Activated naive CD8-positive, alpha-beta T cell (primary cell): ENCODE measurements at regions not wholly inside any gene's neighbourhood (a gene's known extent, or its start where the extent isn't known, plus 50 kb on each side); places are given as distances from the start of the nearest gene placed in this dataset.

ENCODE experiments used
- H3K27ac Mint-ChIP-seq: one replicate; pipeline ENCODE4 v1.8.0; 2021; ENCODE audit warnings: mixed read lengths
- H3K27me3 Mint-ChIP-seq: one replicate; pipeline ENCODE4 v1.8.0; 2021; ENCODE audit warnings: mixed read lengths
- H3K36me3 Mint-ChIP-seq: one replicate; pipeline ENCODE4 v1.8.0; 2021; ENCODE audit warnings: mixed read lengths
- H3K4me1 Mint-ChIP-seq: one replicate; pipeline ENCODE4 v1.8.0; 2021; ENCODE audit warnings: low read depth, mixed read lengths
- H3K4me3 Mint-ChIP-seq: one replicate; pipeline ENCODE4 v1.8.0; 2021; ENCODE audit warnings: mild to moderate bottlenecking, mixed read lengths
- H3K9me3 Mint-ChIP-seq: one replicate; pipeline ENCODE4 v1.8.0; 2021; ENCODE audit warnings: low read depth, mixed read lengths

- Mint-ChIP-seq H3K27ac (no peak overlapping the region), H3K9me3 (no peaks in the 10 kb centered on the region), H3K4me1 (no peaks in the 10 kb centered on the region), H3K27me3 (peaks cover 5% of the 10 kb centered on the region), H3K36me3 (peaks cover 2% of the 10 kb centered on the region), H3K4me3 (no peak overlapping the region)
Observed at GRCh38 chr14:62097824-62098223, 335.6 kb downstream of the SNAPC1 start.

GRCh38 chr14:62098357-62098756 lies 336.1 kb downstream of the SNAPC1 start:
- no peak overlapping the region for H3K4me3 Mint-ChIP-seq
- H3K27ac Mint-ChIP-seq, result no peak overlapping the region
- no peaks in the 10 kb centered on the region for H3K4me1 Mint-ChIP-seq
- no peaks in the 10 kb centered on the region for H3K9me3 Mint-ChIP-seq
- H3K27me3 Mint-ChIP-seq, result peaks cover 5% of the 10 kb centered on the region
- H3K36me3 Mint-ChIP-seq, result peaks cover 2% of the 10 kb centered on the region

DNA sequence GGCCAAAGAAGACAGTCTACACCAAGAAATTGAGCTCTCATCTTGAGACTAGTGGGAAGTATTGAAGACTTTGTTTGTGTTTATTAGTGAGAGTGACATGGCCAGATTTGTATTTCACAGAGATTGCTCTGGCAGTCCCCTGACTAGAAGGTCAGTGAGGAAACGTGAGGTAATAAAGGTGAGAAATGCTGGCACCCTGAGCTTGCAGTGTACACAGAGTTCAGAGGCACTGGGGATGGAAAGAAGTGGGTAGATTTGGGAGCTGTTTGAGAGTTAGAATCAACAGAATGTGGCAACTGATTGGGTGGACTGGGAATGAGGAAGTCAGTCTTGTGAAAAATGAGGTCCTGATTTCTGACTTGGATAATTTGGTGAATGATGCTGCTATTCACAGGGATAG lies 336.9 kb downstream of the SNAPC1 start:
- Mint-ChIP-seq H3K36me3 (peaks cover 2% of the 10 kb centered on the region), H3K4me1 (no peaks in the 10 kb centered on the region), H3K4me3 (no peak overlapping the region), H3K9me3 (no peaks in the 10 kb centered on the region), H3K27me3 (peaks cover 7% of the 10 kb centered on the region), H3K27ac (no peak overlapping the region)

GRCh38 chr14:62101189-62101588 lies 339.0 kb downstream of the SNAPC1 start:
- Mint-ChIP-seq H3K36me3 (no peaks in the 10 kb centered on the region), H3K27me3 (peaks cover 4% of the 10 kb centered on the region), H3K27ac (no peak overlapping the region), H3K4me1 (no peaks in the 10 kb centered on the region), H3K4me3 (no peak overlapping the region), H3K9me3 (no peaks in the 10 kb centered on the region)

GRCh38 chr14:62101673-62102348 lies 339.6 kb downstream of the SNAPC1 start:
- H3K27me3 Mint-ChIP-seq, result peaks cover 4% of the 10 kb centered on the region
- H3K4me3 Mint-ChIP-seq, result no peak overlapping the region
- no peaks in the 10 kb centered on the region for H3K36me3 Mint-ChIP-seq
- no peaks in the 10 kb centered on the region for H3K4me1 Mint-ChIP-seq
- H3K27ac Mint-ChIP-seq, result no peak overlapping the region
- no peaks in the 10 kb centered on the region for H3K9me3 Mint-ChIP-seq

- no peaks in the 10 kb centered on the region for H3K9me3 Mint-ChIP-seq
- H3K36me3 Mint-ChIP-seq, result no peaks in the 10 kb centered on the region
- H3K27ac Mint-ChIP-seq, result no peak overlapping the region
Observed at GRCh38 chr14:62102349-62102725, 340.1 kb downstream of the SNAPC1 start.

GRCh38 chr14:62103464-62103863 lies 341.2 kb downstream of the SNAPC1 start:
- no peak overlapping the region for H3K4me3 Mint-ChIP-seq
- H3K4me1 Mint-ChIP-seq, result no peaks in the 10 kb centered on the region
- H3K27ac Mint-ChIP-seq, result no peak overlapping the region
- no peaks in the 10 kb centered on the region for H3K36me3 Mint-ChIP-seq
- H3K27me3 Mint-ChIP-seq, result peaks cover 4% of the 10 kb centered on the region
- no peaks in the 10 kb centered on the region for H3K9me3 Mint-ChIP-seq

More at GRCh38 chr14:62102349-62102725, 340.1 kb downstream of the SNAPC1 start:
- Mint-ChIP-seq H3K27me3 (peaks cover 4% of the 10 kb centered on the region), H3K4me3 (no peak overlapping the region), H3K4me1 (no peaks in the 10 kb centered on the region)

DNA sequence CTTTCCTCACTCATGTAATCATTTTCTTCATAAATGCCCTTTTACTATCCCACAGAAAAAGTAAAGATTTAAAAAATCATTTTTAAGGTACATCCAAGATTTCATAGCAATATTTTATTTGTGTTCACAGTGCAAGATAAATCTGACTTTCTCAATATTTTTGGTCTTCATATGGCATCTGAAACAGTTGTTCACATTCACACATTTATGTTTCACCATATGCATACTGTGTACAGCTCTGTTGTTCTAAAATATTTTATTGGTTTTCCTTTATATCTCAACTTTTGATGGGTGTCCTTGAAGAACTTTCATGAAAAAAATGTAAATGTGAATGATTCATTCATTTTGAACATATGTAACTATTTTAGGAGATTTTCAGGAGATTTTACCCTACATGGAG lies 348.7 kb downstream of the SNAPC1 start:
- H3K9me3 Mint-ChIP-seq, result no peaks in the 10 kb centered on the region
- no peaks in the 10 kb centered on the region for H3K36me3 Mint-ChIP-seq
- H3K4me1 Mint-ChIP-seq, result no peaks in the 10 kb centered on the region
- H3K27ac Mint-ChIP-seq, result no peak overlapping the region
- H3K4me3 Mint-ChIP-seq, result no peak overlapping the region
- peaks cover 23% of the 10 kb centered on the region for H3K27me3 Mint-ChIP-seq

DNA sequence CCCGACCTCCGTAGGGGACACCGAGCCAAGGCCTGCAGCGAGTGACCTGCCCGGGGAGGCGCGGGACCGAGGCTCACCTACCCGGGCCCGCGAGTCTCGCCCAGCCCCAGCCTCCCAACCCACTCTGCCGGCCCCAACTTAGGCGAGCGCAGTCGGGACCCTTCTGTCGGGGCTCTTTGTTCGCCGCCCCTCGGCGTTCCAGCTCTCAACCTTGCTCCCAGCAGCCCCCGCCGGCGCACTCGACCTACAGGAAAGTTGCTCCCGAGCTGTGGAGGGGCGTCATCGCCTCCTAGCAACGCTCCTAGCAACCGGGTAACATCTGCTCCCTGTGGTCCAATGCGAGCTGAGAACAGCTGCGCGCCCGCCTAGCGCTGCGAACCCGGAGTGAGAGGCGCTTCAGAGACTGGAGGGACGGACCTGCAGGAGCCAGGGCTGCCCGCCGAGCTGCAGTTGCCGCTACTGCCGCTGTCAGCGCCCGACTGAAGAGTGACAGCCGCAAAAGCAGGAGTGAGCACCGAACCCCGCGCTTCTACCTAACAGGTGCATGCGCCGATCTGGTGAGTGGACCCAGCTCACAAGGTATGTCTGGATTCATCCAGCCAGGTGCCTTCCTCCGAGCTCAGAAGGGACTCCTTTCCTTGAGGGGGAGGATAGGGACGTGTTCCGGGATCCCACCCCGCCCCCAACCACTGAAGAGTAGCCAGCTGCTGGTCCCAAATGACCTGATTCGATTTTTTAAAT lies 355.0 kb downstream of the SNAPC1 start:
- H3K4me1 Mint-ChIP-seq, result peaks cover 11% of the 10 kb centered on the region
- peak overlapping the region; percentile 75 for H3K4me3 Mint-ChIP-seq
- H3K27me3 Mint-ChIP-seq, result peaks cover 57% of the 10 kb centered on the region
- H3K36me3 Mint-ChIP-seq, result no peaks in the 10 kb centered on the region
- H3K27ac Mint-ChIP-seq, result no peak overlapping the region
- H3K9me3 Mint-ChIP-seq, result no peaks in the 10 kb centered on the region

DNA sequence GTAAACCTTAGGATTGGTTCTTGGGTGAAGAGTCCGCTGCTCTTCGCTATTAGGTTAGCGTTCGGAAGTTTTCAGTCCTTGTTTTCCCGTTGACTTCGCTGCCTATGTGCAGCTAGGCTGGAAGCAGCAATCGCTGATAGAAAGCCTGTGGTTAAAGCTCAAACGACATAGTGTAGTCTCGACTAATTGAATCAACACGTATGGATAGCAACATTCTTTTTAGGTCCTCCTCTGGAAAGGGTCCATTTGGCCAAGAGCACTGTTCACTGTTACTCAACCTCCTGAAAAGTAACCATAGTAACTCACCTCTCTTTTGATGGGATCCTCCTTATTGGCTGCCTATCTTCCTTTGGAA lies 355.5 kb downstream of the SNAPC1 start:
- H3K27me3 Mint-ChIP-seq, result peaks cover 57% of the 10 kb centered on the region
- H3K4me1 Mint-ChIP-seq, result peaks cover 11% of the 10 kb centered on the region
- H3K4me3 Mint-ChIP-seq, result peak overlapping the region; percentile 75
- no peak overlapping the region for H3K27ac Mint-ChIP-seq
- no peaks in the 10 kb centered on the region for H3K9me3 Mint-ChIP-seq
- no peaks in the 10 kb centered on the region for H3K36me3 Mint-ChIP-seq

DNA sequence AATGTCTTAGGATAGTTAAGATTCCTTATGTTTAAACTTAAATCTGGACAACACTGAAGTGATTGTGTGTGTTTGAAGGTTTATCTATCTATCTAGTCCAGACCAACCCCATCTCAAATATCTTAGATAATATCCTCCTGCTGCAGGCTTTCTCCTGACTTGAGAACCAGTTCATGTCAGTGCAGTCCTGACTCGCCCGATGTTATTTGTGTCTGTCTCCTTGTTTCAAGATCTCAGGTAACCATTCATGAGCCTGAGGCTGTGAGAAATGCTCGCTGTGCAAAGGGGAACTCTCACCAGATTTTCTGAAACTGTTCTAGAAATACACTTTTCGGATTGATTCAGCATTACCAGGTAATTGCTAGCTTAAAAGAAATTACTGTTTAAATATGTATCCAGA lies 356.2 kb downstream of the SNAPC1 start:
- Mint-ChIP-seq H3K27me3 (peaks cover 61% of the 10 kb centered on the region), H3K36me3 (no peaks in the 10 kb centered on the region), H3K4me1 (peaks cover 11% of the 10 kb centered on the region), H3K4me3 (no peak overlapping the region), H3K9me3 (no peaks in the 10 kb centered on the region), H3K27ac (no peak overlapping the region)

- Mint-ChIP-seq H3K4me1 (peaks cover 11% of the 10 kb centered on the region), H3K9me3 (no peaks in the 10 kb centered on the region), H3K27me3 (peaks cover 63% of the 10 kb centered on the region), H3K4me3 (no peak overlapping the region), H3K36me3 (no peaks in the 10 kb centered on the region), H3K27ac (no peak overlapping the region)
Observed at GRCh38 chr14:62118871-62119270, 356.7 kb downstream of the SNAPC1 start.

GRCh38 chr14:62123961-62124360 lies 361.7 kb downstream of the SNAPC1 start:
- Mint-ChIP-seq H3K27me3 (peaks cover 35% of the 10 kb centered on the region), H3K36me3 (no peaks in the 10 kb centered on the region), H3K4me3 (no peak overlapping the region), H3K4me1 (no peaks in the 10 kb centered on the region), H3K9me3 (no peaks in the 10 kb centered on the region), H3K27ac (no peak overlapping the region)

GRCh38 chr14:62125793-62126192 lies 363.6 kb downstream of the SNAPC1 start:
- no peaks in the 10 kb centered on the region for H3K4me1 Mint-ChIP-seq
- H3K36me3 Mint-ChIP-seq, result no peaks in the 10 kb centered on the region
- peaks cover 26% of the 10 kb centered on the region for H3K27me3 Mint-ChIP-seq
- no peaks in the 10 kb centered on the region for H3K9me3 Mint-ChIP-seq
- H3K4me3 Mint-ChIP-seq, result no peak overlapping the region
- H3K27ac Mint-ChIP-seq, result no peak overlapping the region

DNA sequence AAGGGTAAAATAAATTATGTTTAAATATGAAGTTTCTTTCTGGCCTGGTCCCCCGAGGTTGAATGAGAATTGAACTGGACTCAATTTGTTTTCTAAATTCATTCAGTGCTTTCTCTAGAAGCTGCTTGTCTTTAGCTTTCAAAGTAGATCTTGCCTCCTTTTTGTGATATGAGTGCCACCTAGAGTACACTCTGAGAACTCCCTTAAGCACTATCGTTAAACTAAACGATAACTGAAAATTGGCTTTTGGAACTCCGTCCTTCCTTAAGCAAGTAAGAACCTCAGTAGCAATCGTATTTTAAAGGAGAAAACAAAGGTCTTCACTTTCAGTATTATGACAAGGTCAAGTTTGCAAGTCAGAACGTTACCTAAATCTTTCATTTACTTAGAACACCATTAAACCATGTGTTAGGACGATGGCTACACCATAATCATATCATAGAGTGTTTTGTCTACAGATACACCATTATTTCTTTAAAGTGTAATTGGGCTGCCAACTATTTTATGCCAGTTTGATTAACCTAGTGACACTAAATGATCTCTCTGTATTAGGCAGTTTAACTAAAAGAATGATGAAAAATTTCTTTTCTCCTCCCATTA lies 364.8 kb downstream of the SNAPC1 start:
- no peak overlapping the region for H3K27ac Mint-ChIP-seq
- H3K4me3 Mint-ChIP-seq, result no peak overlapping the region
- no peaks in the 10 kb centered on the region for H3K4me1 Mint-ChIP-seq
- H3K9me3 Mint-ChIP-seq, result no peaks in the 10 kb centered on the region
- H3K36me3 Mint-ChIP-seq, result no peaks in the 10 kb centered on the region
- peaks cover 19% of the 10 kb centered on the region for H3K27me3 Mint-ChIP-seq
